ENCODE measurements at regions not wholly inside any gene's neighbourhood (a gene's known extent, or its start where the extent isn't known, plus 50 kb on each side); places are given as distances from the start of the nearest gene placed in this dataset.

DNA sequence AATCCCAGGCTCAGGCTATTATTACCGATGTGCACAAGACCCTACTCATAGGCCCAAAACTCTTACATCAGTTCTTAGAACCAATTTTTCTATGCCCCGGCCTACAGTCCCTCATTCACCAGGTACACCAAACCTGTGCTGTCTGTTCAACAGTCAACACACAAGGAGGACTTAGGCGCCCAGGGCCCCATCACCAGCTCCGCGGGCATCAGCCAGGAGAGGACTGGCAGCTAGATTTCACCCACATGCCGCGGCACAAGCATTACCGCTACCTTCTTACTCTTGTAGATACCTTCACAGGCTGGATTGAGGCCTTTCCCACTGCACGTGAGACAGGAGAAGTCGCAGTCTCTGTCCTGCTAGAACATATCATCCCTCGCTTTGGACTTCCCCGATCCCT is 962.5 kb downstream of the RPA4 start:
- intact Hi-C loops (cut with DNase I): no loop called here
- WGBS: 94% methylated on average over 12 of the region's 12 CpGs
- no peak for DNase-seq (ENCODE audit: extremely low spot score)
- no peaks in the 10 kb centered on the region for H3K4me1 ChIP-seq
- H3K4me3 ChIP-seq: no peak overlapping the region
- H3K36me3 ChIP-seq: no peaks in the 10 kb centered on the region
- no peak for TF ChIP-seq POLR2A (IDR thresholded peaks at IDR 0.05; ENCODE audit: low read depth)
- TF ChIP-seq, protein P1, sequence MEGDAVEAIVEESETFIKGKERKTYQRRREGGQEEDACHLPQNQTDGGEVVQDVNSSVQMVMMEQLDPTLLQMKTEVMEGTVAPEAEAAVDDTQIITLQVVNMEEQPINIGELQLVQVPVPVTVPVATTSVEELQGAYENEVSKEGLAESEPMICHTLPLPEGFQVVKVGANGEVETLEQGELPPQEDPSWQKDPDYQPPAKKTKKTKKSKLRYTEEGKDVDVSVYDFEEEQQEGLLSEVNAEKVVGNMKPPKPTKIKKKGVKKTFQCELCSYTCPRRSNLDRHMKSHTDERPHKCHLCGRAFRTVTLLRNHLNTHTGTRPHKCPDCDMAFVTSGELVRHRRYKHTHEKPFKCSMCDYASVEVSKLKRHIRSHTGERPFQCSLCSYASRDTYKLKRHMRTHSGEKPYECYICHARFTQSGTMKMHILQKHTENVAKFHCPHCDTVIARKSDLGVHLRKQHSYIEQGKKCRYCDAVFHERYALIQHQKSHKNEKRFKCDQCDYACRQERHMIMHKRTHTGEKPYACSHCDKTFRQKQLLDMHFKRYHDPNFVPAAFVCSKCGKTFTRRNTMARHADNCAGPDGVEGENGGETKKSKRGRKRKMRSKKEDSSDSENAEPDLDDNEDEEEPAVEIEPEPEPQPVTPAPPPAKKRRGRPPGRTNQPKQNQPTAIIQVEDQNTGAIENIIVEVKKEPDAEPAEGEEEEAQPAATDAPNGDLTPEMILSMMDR (IDR thresholded peaks at IDR 0.05): no peak
- no peak for TF ChIP-seq POLR2AphosphoS5 (IDR thresholded peaks at IDR 0.05)
- TF ChIP-seq EP300 (IDR thresholded peaks at IDR 0.05): no peak
- H3K27ac ChIP-seq (replicated peaks in 1 of 4): no peak overlapping the region
- no peaks in the 10 kb centered on the region for H3K9me3 ChIP-seq
- no peaks in the 10 kb centered on the region for H3K27me3 ChIP-seq

DNA sequence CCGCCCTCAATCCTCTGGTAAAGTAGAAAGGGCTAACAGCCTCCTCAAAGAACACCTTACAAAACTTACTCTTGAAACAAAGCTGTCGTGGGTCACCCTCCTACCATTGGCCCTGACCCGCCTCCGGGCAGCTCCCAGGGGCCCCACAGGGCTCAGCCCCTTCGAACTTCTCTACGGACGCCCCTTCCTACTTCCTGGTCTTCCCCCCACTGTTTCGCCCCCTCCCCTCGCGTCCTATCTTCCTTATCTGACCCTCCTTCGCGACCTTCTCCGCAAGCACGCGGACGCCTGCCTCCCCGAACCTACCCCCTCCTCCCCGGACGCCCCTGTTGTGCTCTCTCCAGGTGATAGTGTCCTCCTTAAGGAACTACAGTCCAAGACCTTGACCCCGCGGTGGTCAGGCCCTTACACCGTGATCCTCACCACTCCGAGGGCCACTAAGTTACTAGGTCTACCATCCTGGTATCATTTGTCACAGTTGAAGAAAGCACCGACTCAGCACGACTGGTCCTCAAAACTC is 963.1 kb downstream of the RPA4 start:
- 96% methylated on average over 25 of the region's 25 CpGs for WGBS
- intact Hi-C loops (cut with DNase I): no loop called here

DNA sequence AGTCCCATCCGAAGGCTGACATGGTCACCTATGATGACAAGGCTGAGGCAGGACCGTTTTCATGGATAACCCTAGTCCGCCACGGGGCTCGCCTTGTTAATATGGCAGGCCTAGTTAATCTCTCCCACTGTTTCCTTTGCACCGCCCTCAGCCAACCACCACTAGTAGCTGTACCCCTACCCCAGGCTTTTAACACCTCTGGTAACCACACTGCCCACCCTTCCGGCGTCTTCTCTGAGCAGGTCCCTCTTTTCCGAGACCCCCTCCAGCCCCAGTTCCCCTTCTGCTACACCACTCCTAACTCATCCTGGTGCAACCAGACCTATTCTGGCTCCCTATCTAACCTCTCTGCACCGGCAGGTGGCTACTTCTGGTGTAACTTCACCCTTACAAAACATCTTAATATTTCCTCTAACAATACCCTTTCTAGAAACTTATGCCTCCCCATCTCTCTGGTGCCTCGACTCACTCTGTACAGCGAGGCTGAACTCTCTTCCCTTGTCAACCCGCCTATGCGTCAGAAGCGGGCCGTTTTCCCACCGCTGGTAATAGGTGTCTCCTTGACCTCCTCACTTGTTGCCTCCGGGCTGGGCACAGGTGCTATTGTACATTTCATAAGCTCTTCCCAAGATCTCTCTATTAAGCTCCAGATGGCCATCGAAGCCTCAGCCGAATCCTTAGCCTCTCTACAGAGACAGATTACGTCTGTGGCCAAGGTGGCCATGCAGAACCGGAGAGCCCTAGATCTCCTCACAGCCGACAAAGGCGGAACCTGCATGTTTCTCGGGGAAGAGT is 964.4 kb downstream of the RPA4 start:
- WGBS: 88% methylated on average over 25 of the region's 25 CpGs
- Histone ChIP-seq H3K36me3 (no peaks in the 10 kb centered on the region), H3K27ac (replicated peaks in 1 of 4) (no peak overlapping the region), H3K27me3 (no peaks in the 10 kb centered on the region), H3K4me1 (peaks cover 0 to 5% (median 0%) of the 10 kb centered on the region in 4 donors), H3K9me3 (no peaks in the 10 kb centered on the region), H3K4me3 (no peak overlapping the region)
- no peak for TF ChIP-seq EP300 (IDR thresholded peaks at IDR 0.05)
- TF ChIP-seq, protein P1 (IDR thresholded peaks at IDR 0.05): no peak
- DNase-seq (ENCODE audit: extremely low spot score): no peak
- intact Hi-C loops (cut with DNase I): no loop called here

More for the DNA sequence above, 963.1 kb downstream of the RPA4 start:
- peaks cover 0 to 5% (median 0%) of the 10 kb centered on the region in 4 donors for H3K4me1 ChIP-seq
- no peak overlapping the region for H3K27ac ChIP-seq (replicated peaks in 1 of 4)
- no peak for DNase-seq (ENCODE audit: extremely low spot score)
- no peaks in the 10 kb centered on the region for H3K9me3 ChIP-seq
- H3K4me3 ChIP-seq: no peak overlapping the region
- no peaks in the 10 kb centered on the region for H3K36me3 ChIP-seq
- H3K27me3 ChIP-seq: no peaks in the 10 kb centered on the region
- TF ChIP-seq EP300 (IDR thresholded peaks at IDR 0.05): no peak
- no peak for TF ChIP-seq POLR2AphosphoS5 (IDR thresholded peaks at IDR 0.05)
- TF ChIP-seq, protein P1 (IDR thresholded peaks at IDR 0.05): no peak
- no peak for TF ChIP-seq POLR2A (IDR thresholded peaks at IDR 0.05; ENCODE audit: low read depth)

DNA sequence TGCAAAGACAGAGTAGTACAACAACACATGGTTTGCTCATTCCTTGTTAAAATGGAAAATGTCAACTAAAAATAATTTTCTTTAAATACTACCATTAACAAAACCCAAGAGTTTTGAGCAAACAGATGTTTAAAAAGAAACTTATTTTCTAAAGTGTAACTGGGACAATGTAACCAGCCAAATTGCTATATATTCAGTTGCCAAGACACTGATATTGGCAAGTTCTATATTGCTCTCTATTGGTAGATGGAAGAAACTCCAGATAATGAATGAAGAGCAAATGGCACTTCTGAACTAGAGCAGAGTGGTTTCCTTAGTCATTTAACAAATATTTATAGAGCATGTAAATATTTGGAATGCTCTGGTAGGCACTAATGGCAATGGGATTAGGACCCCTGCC is 966.2 kb downstream of the RPA4 start:
- TF ChIP-seq POLR2AphosphoS5 (IDR thresholded peaks at IDR 0.05) (no peak), EP300 (IDR thresholded peaks at IDR 0.05) (no peak)
- Histone ChIP-seq H3K9me3 (no peaks in the 10 kb centered on the region), H3K4me3 (no peak overlapping the region), H3K27me3 (no peaks in the 10 kb centered on the region), H3K36me3 (no peaks in the 10 kb centered on the region), H3K4me1 (peaks cover 0 to 10% (median 2%) of the 10 kb centered on the region in 4 donors), H3K27ac (replicated peaks in 1 of 4) (no peak overlapping the region)
- no peak for DNase-seq (ENCODE audit: extremely low spot score)
- intact Hi-C loops (cut with DNase I): no loop called here

DNA sequence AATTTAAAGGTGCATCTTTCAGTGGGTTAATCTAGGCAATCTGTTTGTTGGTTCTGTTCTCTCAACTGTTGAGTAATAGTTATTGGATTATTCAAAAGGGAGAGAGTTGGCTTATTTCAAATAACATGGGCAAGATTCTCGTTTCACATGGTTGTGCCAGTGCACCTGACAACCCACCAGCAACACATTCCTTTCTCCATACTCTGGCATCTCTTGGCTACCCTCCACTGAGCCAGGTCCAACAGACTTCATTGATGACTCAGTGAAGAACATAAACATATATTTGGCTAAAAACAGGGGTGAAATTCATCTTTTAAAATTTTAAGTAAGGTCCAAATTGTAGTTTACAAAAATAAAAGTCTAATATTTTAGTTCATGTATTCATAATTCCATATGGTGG is 967.2 kb downstream of the RPA4 start:
- WGBS: 29% methylated on average over 1 of the region's 1 CpG
- no peak overlapping the region for H3K27ac ChIP-seq (replicated peaks in 1 of 4)
- no peak for DNase-seq (ENCODE audit: extremely low spot score)
- H3K36me3 ChIP-seq: no peaks in the 10 kb centered on the region
- no peak overlapping the region for H3K4me3 ChIP-seq
- no peaks in the 10 kb centered on the region for H3K9me3 ChIP-seq
- no peak for TF ChIP-seq EP300 (IDR thresholded peaks at IDR 0.05)
- TF ChIP-seq, protein P1 (IDR thresholded peaks at IDR 0.05): no peak
- TF ChIP-seq POLR2A (IDR thresholded peaks at IDR 0.05; ENCODE audit: low read depth): no peak
- TF ChIP-seq POLR2AphosphoS5 (IDR thresholded peaks at IDR 0.05): no peak
- peaks cover 0 to 10% (median 2%) of the 10 kb centered on the region in 4 donors for H3K4me1 ChIP-seq
- H3K27me3 ChIP-seq: no peaks in the 10 kb centered on the region
- intact Hi-C loops (cut with DNase I): no loop called here

Measured in esophagus muscularis mucosa (tissue), 4 donors.